Osteoblast (primary cell): ENCODE measurements at regions not wholly inside any gene's neighbourhood (a gene's known extent, or its start where the extent isn't known, plus 50 kb on each side); places are given as distances from the start of the nearest gene placed in this dataset.

Source experiments
- DNase-seq: peaks from one replicate; pipeline ENCODE4 v3.0.0; 2011; ENCODE audit warnings: low spot score, mixed read lengths; ENCODE audit not compliant: insufficient read length; ENCODE audit errors: missing footprints
- H2AFZ ChIP-seq: 2 replicates; pipeline ENCODE4 v1.6.0; 2011; ENCODE audit warnings: mild to moderate bottlenecking, low read length
- H3K27ac ChIP-seq: 2 replicates; pipeline ENCODE4 v1.5.1; 2011; ENCODE audit warnings: mild to moderate bottlenecking, low read depth, low read length, moderate library complexity
- H3K27me3 ChIP-seq: 2 replicates; pipeline ENCODE4 v1.6.0; 2012; ENCODE audit warnings: mild to moderate bottlenecking, control low read depth, inconsistent platforms, low read length, moderate library complexity; ENCODE audit not compliant: insufficient read depth
- H3K36me3 ChIP-seq: 2 replicates; pipeline ENCODE4 v1.5.1; 2011; ENCODE audit warnings: mild to moderate bottlenecking, low read length, control low read depth, moderate library complexity; ENCODE audit not compliant: insufficient read depth
- H3K4me1 ChIP-seq: 2 replicates; pipeline ENCODE4 v1.5.1; 2011; ENCODE audit warnings: mild to moderate bottlenecking, low read length, control low read depth, moderate library complexity; ENCODE audit not compliant: insufficient read depth
- H3K4me2 ChIP-seq: 2 replicates; pipeline ENCODE4 v1.6.0; 2011; ENCODE audit warnings: mild to moderate bottlenecking, low read length; ENCODE audit not compliant: insufficient read depth
- H3K4me3 ChIP-seq: fragments of 200-600 bp; sonication (generic); 3 replicates; pipeline ENCODE4 v1.5.1; 2012; ENCODE audit warnings: mild to moderate bottlenecking, low read length, inconsistent platforms; ENCODE audit not compliant: insufficient read depth
- H3K79me2 ChIP-seq: 2 replicates; pipeline ENCODE4 v1.6.0; 2012; ENCODE audit warnings: mild to moderate bottlenecking, low read length, control low read depth, inconsistent platforms; ENCODE audit not compliant: insufficient read depth
- H3K9me3 ChIP-seq: 2 replicates; pipeline ENCODE4 v1.5.1; 2011; ENCODE audit warnings: low read depth, low read length, control low read depth
- H4K20me1 ChIP-seq: 2 replicates; pipeline ENCODE4 v1.6.0; 2012; ENCODE audit warnings: mild to moderate bottlenecking, low read length, control low read depth; ENCODE audit not compliant: insufficient read depth
- CTCF ChIP-seq: IDR thresholded peaks from 2 replicates; pipeline ENCODE4 v1.5.1; 2011; ENCODE audit warnings: mild to moderate bottlenecking, low read depth, low read length, moderate library complexity; ENCODE audit errors: extremely low read depth

DNA sequence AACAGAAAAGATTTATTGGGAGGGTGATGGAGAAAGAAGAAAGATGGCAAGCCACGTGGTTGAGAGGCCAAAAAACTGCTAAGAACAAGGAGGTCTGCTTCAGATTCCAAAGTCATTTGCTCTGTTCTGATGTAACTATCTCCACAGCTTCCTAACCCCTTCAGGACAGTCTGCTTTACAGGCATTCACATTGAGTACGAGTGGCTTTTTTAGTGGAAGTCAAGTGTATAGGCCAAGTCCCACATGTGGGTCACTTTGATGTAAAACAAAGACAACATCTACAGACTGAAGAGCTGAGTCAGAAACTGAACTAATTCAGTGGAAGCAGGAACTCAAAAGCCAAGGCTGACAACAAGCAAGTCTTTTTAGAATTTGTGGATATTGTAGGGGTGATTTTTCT, 128.7 kb upstream of the F3 start:
- TF ChIP-seq CTCF: no peak
- no peaks in the 10 kb centered on the region for H3K79me2 ChIP-seq
- no peaks in the 10 kb centered on the region for H3K4me1 ChIP-seq
- H3K4me3 ChIP-seq: no peak overlapping the region
- no peak overlapping the region for H3K4me2 ChIP-seq
- H4K20me1 ChIP-seq: no peaks in the 10 kb centered on the region
- peaks cover 11% of the 10 kb centered on the region for H3K27me3 ChIP-seq
- no peak for DNase-seq
- H3K9me3 ChIP-seq: no peaks in the 10 kb centered on the region
- no peak overlapping the region for H3K27ac ChIP-seq
- H3K36me3 ChIP-seq: no peaks in the 10 kb centered on the region
- H2AFZ ChIP-seq: no peak overlapping the region

DNA sequence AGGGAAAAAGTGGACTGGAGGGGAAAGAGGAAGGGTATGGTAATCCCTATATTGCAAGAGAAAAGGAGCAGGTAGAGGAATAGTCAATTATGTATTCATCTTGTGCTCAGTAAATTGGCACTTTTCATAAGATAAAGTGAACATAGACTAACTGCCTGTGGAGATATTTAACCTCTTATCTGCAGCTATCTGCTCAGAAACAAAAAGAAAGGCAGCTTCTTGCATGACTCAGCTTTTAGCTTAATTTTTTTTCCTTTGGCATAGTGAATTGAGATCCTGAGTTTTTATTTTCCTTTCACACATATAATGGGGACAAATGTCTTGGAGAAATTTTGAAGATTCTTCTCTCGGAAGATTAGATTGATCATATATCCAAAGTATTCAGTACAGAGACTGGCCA, 127.6 kb upstream of the F3 start:
- Histone ChIP-seq H3K4me1 (no peaks in the 10 kb centered on the region), H3K79me2 (no peaks in the 10 kb centered on the region), H4K20me1 (no peaks in the 10 kb centered on the region), H3K4me2 (no peak overlapping the region), H3K27me3 (peaks cover 11% of the 10 kb centered on the region), H3K27ac (no peak overlapping the region), H3K36me3 (no peaks in the 10 kb centered on the region), H3K4me3 (no peak overlapping the region), H2AFZ (no peak overlapping the region), H3K9me3 (no peaks in the 10 kb centered on the region)
- TF ChIP-seq CTCF: no peak
- DNase-seq: no peak

DNA sequence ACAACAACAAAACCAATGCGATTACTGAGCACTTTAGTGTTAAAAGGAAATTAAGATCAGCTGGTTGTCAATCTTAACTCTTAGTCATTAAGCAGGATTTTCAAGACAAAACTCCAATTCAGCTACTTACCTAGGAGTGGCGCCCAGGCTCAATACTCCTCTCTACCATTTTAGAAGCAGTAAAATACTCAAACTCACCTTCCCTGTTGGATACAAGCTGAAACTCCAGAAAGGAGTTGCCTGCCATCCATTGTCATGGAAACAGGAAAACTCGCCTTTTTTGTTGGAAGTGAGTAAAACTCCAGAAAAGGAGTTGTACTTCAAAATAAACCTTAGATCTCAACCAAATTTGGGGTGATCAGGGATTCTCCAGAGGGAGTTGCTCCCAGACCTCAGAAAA, 127.0 kb upstream of the F3 start:
- Histone ChIP-seq H3K27me3 (peaks cover 11% of the 10 kb centered on the region), H2AFZ (no peak overlapping the region), H3K27ac (no peak overlapping the region), H3K79me2 (no peaks in the 10 kb centered on the region), H3K4me3 (no peak overlapping the region), H3K4me2 (no peak overlapping the region), H3K36me3 (no peaks in the 10 kb centered on the region), H3K9me3 (no peaks in the 10 kb centered on the region), H4K20me1 (no peaks in the 10 kb centered on the region), H3K4me1 (no peaks in the 10 kb centered on the region)
- TF ChIP-seq CTCF: no peak
- DNase-seq: no peak

- Histone ChIP-seq H3K36me3 (no peaks in the 10 kb centered on the region), H3K9me3 (no peaks in the 10 kb centered on the region), H3K4me3 (no peak overlapping the region), H3K4me1 (no peaks in the 10 kb centered on the region), H4K20me1 (no peaks in the 10 kb centered on the region), H2AFZ (no peak overlapping the region), H3K4me2 (no peak overlapping the region), H3K79me2 (no peaks in the 10 kb centered on the region), H3K27me3 (peaks cover 11% of the 10 kb centered on the region), H3K27ac (no peak overlapping the region)
- no peak for DNase-seq
- TF ChIP-seq CTCF: no peak
Observed at GRCh38 chr1:94667818-94668217, 126.3 kb upstream of the F3 start.
